Uterus (tissue), 3 donors: ENCODE measurements at regions not wholly inside any gene's neighbourhood (a gene's known extent, or its start where the extent isn't known, plus 50 kb on each side); places are given as distances from the start of the nearest gene placed in this dataset.

Source experiments
- DNase-seq, 2 donors: peaks; one replicate each; pipeline ENCODE4 v3.0.0-alpha.2; 2019 to 2020
- H3K27ac ChIP-seq, 2 donors: fragments of 200-600 bp; sonication (generic); 1 replicate in 1 of 2; 2 replicates in 1 of 2; pipeline ENCODE4 v1.5.1; 2016 to 2018
- H3K27me3 ChIP-seq, 2 donors: fragments of 200-600 bp; sonication (generic); one replicate each; pipeline ENCODE4 v1.5.1; 2018 to 2019; ENCODE audit warnings: control low read depth in 1 of 2
- H3K36me3 ChIP-seq, 2 donors: fragments of 200-600 bp; sonication (generic); one replicate each; pipeline ENCODE4 v1.5.1; 2019; ENCODE audit warnings: control low read depth in 1 of 2
- H3K4me1 ChIP-seq, 2 donors: fragments of 200-600 bp; sonication (generic); one replicate each; pipeline ENCODE4 v1.5.1; 2018 to 2019; ENCODE audit warnings: control low read depth in 1 of 2
- H3K4me3 ChIP-seq, 2 donors: fragments of 200-600 bp; sonication (generic); 1 replicate in 1 of 2; 2 replicates in 1 of 2; pipeline ENCODE4 v1.5.1; 2018 to 2019; ENCODE audit warnings: mild to moderate bottlenecking in 1 of 2
- H3K9me3 ChIP-seq, 2 donors: fragments of 200-600 bp; sonication (generic); one replicate each; pipeline ENCODE4 v1.5.1; 2019; ENCODE audit warnings: control low read depth in 1 of 2
- CTCF ChIP-seq, 4 experiments: fragments of 200-600 bp in 2 of 4; fragments of 450-650 bp in 2 of 4; sonication (generic) in 2 of 4; IDR thresholded peaks; one replicate each; pipeline ENCODE4 v1.5.1; 2016 to 2019; ENCODE audit warnings: antibody characterized with exemption in 4 of 4, mild to moderate bottlenecking in 2 of 4, moderate library complexity in 1 of 4
- POLR2A ChIP-seq, 2 donors: fragments of 450-650 bp; IDR thresholded peaks; one replicate each; pipeline ENCODE4 v1.6.1; 2016; ENCODE audit warnings: antibody characterized with exemption in 2 of 2, mild to moderate bottlenecking in 1 of 2, moderate library complexity in 1 of 2
- intact Hi-C: fragments of 100-400 bp; cut with DNase I; formaldehyde crosslinking; loops from one replicate; pipeline ENCODE4 v1.15.1; 2023; ENCODE audit warnings: low total_unique reads
- donor health status: DM: yes; HTN: yes; CAD: no.

GRCh38 chr2:13474538-13474937 is 757.8 kb downstream of the TRIB2 start:
- intact Hi-C loops = no loop called here
- no peak for DNase-seq
- no peaks in the 10 kb centered on the region for H3K4me1 ChIP-seq
- H3K27ac ChIP-seq = no peak overlapping the region
- no peaks in the 10 kb centered on the region for H3K9me3 ChIP-seq
- no peak for TF ChIP-seq CTCF (IDR thresholded peaks at IDR 0.05)
- TF ChIP-seq POLR2A (IDR thresholded peaks at IDR 0.05) = no peak
- H3K4me3 ChIP-seq = no peak overlapping the region
- H3K36me3 ChIP-seq = no peaks in the 10 kb centered on the region
- no peaks in the 10 kb centered on the region for H3K27me3 ChIP-seq

DNA sequence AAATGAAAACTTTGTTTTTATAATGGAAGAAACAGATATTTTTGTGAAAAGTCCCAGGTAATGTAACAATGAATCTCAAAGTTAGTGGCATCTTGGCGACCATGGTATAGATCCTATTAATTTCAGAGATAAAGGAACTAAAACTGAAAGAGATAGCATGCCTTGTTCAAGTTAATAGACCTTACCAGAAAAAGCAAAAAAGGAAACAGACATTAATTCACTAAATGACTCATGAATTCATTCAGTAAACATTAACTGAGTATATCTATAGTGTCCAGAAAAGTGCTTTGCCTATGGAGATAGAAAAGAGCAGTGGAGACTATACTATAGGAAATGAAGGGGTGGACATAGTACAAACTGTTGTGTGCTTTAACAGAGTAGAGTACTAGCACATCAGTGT is 763.3 kb downstream of the TRIB2 start:
- Histone ChIP-seq H3K27ac (no peak overlapping the region), H3K4me1 (no peaks in the 10 kb centered on the region), H3K36me3 (no peaks in the 10 kb centered on the region), H3K9me3 (no peaks in the 10 kb centered on the region), H3K4me3 (no peak overlapping the region), H3K27me3 (no peaks in the 10 kb centered on the region)
- no peak for DNase-seq
- intact Hi-C loops = no loop called here
- TF ChIP-seq POLR2A (IDR thresholded peaks at IDR 0.05) (no peak), CTCF (IDR thresholded peaks at IDR 0.05) (no peak)

GRCh38 chr2:13481201-13481600 is 764.5 kb downstream of the TRIB2 start:
- TF ChIP-seq CTCF (IDR thresholded peaks at IDR 0.05) (no peak), POLR2A (IDR thresholded peaks at IDR 0.05) (no peak)
- intact Hi-C loops = no loop called here
- no peak overlapping the region for H3K4me3 ChIP-seq

DNA sequence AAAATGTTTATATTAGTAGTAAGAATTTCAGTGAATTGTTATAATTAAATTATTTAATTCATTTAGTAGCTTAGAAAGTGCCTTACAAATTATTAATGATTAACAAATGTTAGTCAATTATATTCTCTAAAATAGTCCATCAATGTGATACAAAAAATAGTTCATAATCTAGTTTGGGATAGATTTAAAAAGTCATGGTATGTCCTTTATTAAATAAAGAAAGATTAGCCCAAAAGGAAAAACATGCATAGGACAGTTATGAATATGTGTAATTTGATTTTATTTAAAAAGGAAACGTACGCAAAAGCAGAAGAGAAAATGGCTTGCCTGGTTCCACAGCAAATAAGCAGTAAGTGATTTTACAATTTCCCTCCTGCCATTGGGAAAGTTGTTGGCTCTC is 768.5 kb downstream of the TRIB2 start:
- no peak for DNase-seq
- H3K4me1 ChIP-seq = no peaks in the 10 kb centered on the region
- H3K4me3 ChIP-seq = no peak overlapping the region
- TF ChIP-seq CTCF (IDR thresholded peaks at IDR 0.05) (no peak), POLR2A (IDR thresholded peaks at IDR 0.05) (no peak)
- H3K9me3 ChIP-seq = no peaks in the 10 kb centered on the region
- H3K27ac ChIP-seq = no peak overlapping the region
- intact Hi-C loops = no loop called here
- H3K36me3 ChIP-seq = no peaks in the 10 kb centered on the region
- no peaks in the 10 kb centered on the region for H3K27me3 ChIP-seq

More at GRCh38 chr2:13481201-13481600, 764.5 kb downstream of the TRIB2 start:
- no peaks in the 10 kb centered on the region for H3K9me3 ChIP-seq
- H3K36me3 ChIP-seq = no peaks in the 10 kb centered on the region
- no peaks in the 10 kb centered on the region for H3K4me1 ChIP-seq
- DNase-seq = no peak
- H3K27me3 ChIP-seq = no peaks in the 10 kb centered on the region
- no peak overlapping the region for H3K27ac ChIP-seq

- Histone ChIP-seq H3K27ac (no peak overlapping the region), H3K4me1 (no peaks in the 10 kb centered on the region), H3K4me3 (no peak overlapping the region), H3K36me3 (no peaks in the 10 kb centered on the region), H3K27me3 (no peaks in the 10 kb centered on the region), H3K9me3 (no peaks in the 10 kb centered on the region)
- intact Hi-C loops = no loop called here
- DNase-seq = no peak
- TF ChIP-seq POLR2A (IDR thresholded peaks at IDR 0.05) (no peak), CTCF (IDR thresholded peaks at IDR 0.05) (no peak)
Measured at GRCh38 chr2:13488965-13489364, 772.2 kb downstream of the TRIB2 start.
